Adipocyte (in vitro differentiated cells): ENCODE measurements at regions not wholly inside any gene's neighbourhood (a gene's known extent, or its start where the extent isn't known, plus 50 kb on each side); places are given as distances from the start of the nearest gene placed in this dataset.
A peak's percentile ranks its signal among the peaks of the same experiment; 100 is the strongest.
"Not testable (repeated sequence)": the region's sequence is repeated elsewhere in the genome, so short reads cannot be mapped to it uniquely, and the experiment has no call there.

ENCODE experiments used
- DNase-seq: peaks from one replicate; pipeline ENCODE4 v3.0.0-alpha.2; 2015; ENCODE audit warnings: low read depth
- H3K27me3 ChIP-seq: replicated peaks from 2 replicates; pipeline ENCODE4 v1.7.0; 2013; ENCODE audit warnings: mild to moderate bottlenecking, low read length, moderate library complexity; ENCODE audit not compliant: control insufficient read depth, insufficient read depth
- H3K36me3 ChIP-seq: 2 replicates; pipeline ENCODE4 v1.7.0; 2013; ENCODE audit warnings: low read length, mild to moderate bottlenecking, moderate library complexity; ENCODE audit not compliant: control insufficient read depth, insufficient read depth, severe bottlenecking
- H3K4me1 ChIP-seq: 2 replicates; pipeline ENCODE4 v1.7.0; 2013; ENCODE audit warnings: mild to moderate bottlenecking, low read length, moderate library complexity; ENCODE audit not compliant: control insufficient read depth, insufficient read depth
- H3K4me3 ChIP-seq: 2 replicates; pipeline ENCODE4 v1.7.0; 2013; ENCODE audit warnings: mild to moderate bottlenecking, low read length, moderate library complexity
- H3K9ac ChIP-seq: 2 replicates; pipeline ENCODE4 v1.7.0; 2013; ENCODE audit warnings: mild to moderate bottlenecking, low read length, moderate library complexity
- H3K9me3 ChIP-seq: 2 replicates; pipeline ENCODE4 v1.7.0; 2013; ENCODE audit warnings: mild to moderate bottlenecking, low read length, moderate library complexity; ENCODE audit not compliant: control insufficient read depth

DNA sequence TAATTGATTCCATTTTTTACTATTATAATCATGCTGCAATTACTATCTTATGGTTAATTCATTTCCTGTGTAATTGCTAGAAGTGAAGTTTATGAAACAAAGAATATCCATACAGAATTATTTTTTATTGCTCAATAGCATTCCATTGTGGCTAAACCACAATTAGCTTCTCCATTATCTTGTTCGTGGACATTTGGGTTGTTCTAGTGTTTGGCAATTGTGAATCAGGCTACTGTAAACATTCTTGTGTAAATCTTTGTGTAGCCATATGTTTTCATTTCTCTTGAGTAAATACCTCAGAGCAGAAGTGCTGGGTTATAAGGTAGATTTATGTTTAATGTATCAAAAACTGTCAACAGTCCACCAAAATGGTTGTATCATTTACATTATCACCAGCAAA is 341.1 kb downstream of the MAT2B start:
- Histone ChIP-seq H3K4me1 (no peaks in the 10 kb centered on the region), H3K36me3 (no peaks in the 10 kb centered on the region), H3K27me3 (no peaks in the 10 kb centered on the region), H3K4me3 (no peak overlapping the region), H3K9me3 (peaks cover 42% of the 10 kb centered on the region), H3K9ac (no peak overlapping the region)
- peak; percentile 72 for DNase-seq

DNA sequence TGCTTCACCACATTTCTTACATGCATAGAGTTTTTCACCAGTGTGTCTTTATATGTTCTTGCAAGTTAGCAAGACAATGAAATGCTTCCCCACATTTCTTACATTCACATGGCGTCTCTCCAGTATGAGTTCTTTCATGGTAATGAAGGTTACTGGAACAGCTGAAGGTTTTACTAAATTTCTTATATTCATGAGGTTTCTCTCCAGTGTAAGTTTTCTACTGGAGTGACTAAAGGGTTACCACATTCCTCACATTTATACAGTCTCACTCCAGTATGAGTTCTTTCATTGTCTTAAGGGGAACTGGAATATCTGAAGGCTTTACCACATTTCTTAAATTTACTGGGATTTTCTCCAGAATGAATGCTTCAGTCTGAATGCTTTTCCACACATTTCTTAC is 350.3 kb downstream of the MAT2B start:
- Histone ChIP-seq H3K9ac (no peak overlapping the region), H3K27me3 (no peaks in the 10 kb centered on the region), H3K4me1 (no peaks in the 10 kb centered on the region), H3K36me3 (no peaks in the 10 kb centered on the region), H3K4me3 (peak overlapping the region; percentile 19), H3K9me3 (peaks cover 70% of the 10 kb centered on the region)
- no peak for DNase-seq

DNA sequence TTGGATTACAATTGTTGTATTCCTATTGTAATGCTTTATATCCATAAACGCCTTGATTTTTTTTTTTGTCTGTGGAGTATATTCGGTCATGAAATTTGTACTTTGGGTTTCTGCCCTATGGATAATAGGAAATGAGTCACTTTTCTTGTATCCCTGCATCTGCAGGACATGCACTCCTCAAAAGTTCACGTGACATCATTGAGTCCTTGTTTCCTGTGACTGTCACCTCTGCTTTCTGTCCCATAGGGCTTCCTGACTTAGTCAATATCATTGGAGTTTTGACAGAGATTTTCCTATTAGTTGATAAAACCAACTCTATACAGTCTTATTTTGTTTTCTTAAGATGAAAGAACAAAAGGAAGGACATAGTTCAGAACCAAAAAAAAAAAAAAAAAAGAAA is 356.3 kb downstream of the MAT2B start:
- Histone ChIP-seq H3K9ac (no peak overlapping the region), H3K4me1 (no peaks in the 10 kb centered on the region), H3K4me3 (no peak overlapping the region), H3K9me3 (peaks cover 55% of the 10 kb centered on the region), H3K27me3 (no peaks in the 10 kb centered on the region), H3K36me3 (no peaks in the 10 kb centered on the region)
- no peak for DNase-seq

DNA sequence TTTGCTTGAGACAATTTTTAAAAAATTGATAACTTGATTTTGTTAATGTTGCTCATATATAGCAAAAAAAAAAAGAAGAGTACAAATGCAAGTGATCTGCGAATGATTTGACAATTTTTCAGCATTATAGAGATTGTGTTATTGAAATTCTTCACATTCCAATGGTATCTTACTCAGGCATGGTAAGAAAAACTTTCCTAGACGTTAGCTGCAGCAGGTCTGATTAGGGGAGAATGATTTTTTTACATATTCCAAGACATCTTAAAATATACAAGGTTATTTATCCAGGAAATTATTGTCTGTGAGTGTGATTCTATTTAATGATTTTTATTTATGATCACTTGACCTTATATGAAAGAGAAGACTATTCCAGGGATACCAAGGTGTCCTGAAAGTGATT is 361.9 kb downstream of the MAT2B start:
- H3K4me1 ChIP-seq, result no peaks in the 10 kb centered on the region
- no peaks in the 10 kb centered on the region for H3K27me3 ChIP-seq
- H3K9ac ChIP-seq, result no peak overlapping the region
- H3K4me3 ChIP-seq, result no peak overlapping the region
- DNase-seq, result peak; percentile 28
- peaks cover 3% of the 10 kb centered on the region for H3K9me3 ChIP-seq
- no peaks in the 10 kb centered on the region for H3K36me3 ChIP-seq

DNA sequence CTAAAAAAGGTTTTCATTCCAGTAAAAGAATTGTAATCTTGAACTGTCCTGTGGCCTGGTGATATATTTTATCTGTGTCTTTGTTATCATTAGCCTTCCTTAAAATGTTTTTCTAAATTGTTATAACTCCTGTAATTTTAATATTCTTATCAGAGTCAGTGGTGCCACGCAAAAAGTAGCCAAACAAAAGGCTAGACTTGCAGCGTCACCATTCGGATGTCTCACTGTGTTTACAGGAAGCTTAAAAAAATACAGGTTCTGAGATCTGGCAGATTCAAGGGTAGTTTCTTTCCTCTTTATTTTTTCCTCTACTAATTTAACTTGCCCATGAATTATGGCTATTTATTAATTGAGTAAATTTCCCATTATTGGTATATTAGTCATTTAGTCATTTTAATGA is 362.3 kb downstream of the MAT2B start:
- no peak for DNase-seq
- Histone ChIP-seq H3K4me3 (no peak overlapping the region), H3K27me3 (no peaks in the 10 kb centered on the region), H3K36me3 (no peaks in the 10 kb centered on the region), H3K4me1 (no peaks in the 10 kb centered on the region), H3K9me3 (peaks cover 3% of the 10 kb centered on the region), H3K9ac (no peak overlapping the region)

DNA sequence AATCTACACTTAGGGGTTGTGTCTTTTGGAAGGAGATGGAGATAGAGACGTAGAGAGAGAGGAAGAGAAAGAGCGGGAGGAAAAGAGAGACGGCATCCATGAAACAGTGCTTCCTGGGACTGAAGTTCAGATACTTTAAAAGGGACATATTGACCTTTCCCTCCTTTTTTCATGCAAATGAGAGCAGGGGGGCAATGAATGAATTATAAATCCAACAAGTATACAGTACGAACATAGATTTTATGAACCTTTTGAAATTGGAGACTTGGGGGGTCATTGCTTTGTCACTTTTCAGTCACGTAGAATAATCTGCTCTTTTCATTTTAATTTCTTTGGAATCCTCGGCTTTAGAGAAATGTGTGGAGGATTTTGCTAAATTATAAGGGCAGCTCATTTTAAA is 364.2 kb downstream of the MAT2B start:
- Histone ChIP-seq H3K9me3 (peaks cover 3% of the 10 kb centered on the region), H3K4me3 (no peak overlapping the region), H3K36me3 (no peaks in the 10 kb centered on the region), H3K4me1 (no peaks in the 10 kb centered on the region), H3K9ac (no peak overlapping the region), H3K27me3 (no peaks in the 10 kb centered on the region)
- DNase-seq, result no peak

DNA sequence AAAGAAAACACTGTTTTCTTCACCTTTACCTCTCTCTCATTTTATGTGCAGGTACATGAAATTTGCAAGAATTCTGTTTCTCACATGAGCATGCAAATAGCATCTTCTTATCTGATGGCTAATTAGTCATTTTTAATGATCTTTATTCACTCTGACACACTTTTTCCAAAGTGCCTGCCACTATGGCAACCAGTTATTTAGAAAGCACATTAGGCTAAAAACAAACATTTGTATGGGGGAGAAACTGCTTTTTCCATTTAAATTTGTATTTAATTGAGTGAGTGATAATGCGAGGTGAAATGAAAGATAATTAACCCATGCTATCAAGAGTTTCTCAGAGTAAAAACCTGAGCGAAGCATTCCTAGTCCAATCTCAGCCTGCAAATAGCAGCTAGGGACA is 365.0 kb downstream of the MAT2B start:
- Histone ChIP-seq H3K27me3 (no peaks in the 10 kb centered on the region), H3K4me1 (no peaks in the 10 kb centered on the region), H3K9ac (no peak overlapping the region), H3K36me3 (no peaks in the 10 kb centered on the region), H3K9me3 (peaks cover 3% of the 10 kb centered on the region), H3K4me3 (no peak overlapping the region)
- DNase-seq, result no peak

DNA sequence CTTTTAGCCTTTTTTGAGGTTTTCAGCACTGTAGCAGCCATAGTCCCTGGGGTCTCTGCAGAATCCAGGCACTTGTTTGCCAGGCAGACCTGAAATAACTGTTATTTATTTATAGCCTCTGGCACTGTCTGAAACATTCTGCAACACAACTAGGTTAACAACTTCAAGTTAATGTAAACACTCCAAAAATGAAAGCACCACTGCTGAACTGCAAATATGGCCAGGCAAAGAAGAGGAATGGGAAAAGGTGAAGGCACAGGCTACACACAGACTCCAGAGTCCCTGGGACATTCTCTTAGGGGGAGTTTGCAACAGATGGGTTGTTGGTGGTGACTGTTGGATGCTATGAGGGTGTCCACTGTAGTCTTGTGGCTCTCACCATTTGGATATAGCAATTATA is 369.0 kb downstream of the MAT2B start:
- H3K27me3 ChIP-seq, result no peaks in the 10 kb centered on the region
- no peaks in the 10 kb centered on the region for H3K9me3 ChIP-seq
- H3K4me3 ChIP-seq, result no peak overlapping the region

DNA sequence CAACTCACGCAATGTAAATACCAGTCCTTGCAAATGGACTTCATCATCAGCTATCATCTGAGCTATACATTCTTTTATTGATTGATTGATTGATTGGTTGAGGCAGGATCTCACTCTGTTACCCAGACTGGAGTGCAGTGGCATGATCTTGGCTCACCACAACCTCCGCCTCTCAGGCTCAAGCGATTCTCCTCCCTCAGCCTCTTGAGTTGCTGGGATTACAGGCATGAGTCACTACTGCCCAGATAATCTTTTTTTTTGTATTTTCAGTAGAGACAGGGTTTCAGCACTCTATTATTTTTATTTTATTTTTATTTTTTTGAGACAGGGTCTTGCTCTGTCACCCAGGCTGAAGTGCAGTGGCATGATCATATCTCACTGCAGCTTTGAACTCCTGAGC is 369.5 kb downstream of the MAT2B start:
- not testable (repeated sequence) for H3K4me3 ChIP-seq, H3K9ac ChIP-seq, H3K9me3 ChIP-seq, H3K36me3 ChIP-seq, H3K27me3 ChIP-seq, H3K4me1 ChIP-seq
- DNase-seq, result peak; percentile 20

More for the DNA sequence above, 369.0 kb downstream of the MAT2B start:
- Histone ChIP-seq H3K9ac (no peak overlapping the region), H3K4me1 (no peaks in the 10 kb centered on the region), H3K36me3 (no peaks in the 10 kb centered on the region)
- DNase-seq, result no peak

DNA sequence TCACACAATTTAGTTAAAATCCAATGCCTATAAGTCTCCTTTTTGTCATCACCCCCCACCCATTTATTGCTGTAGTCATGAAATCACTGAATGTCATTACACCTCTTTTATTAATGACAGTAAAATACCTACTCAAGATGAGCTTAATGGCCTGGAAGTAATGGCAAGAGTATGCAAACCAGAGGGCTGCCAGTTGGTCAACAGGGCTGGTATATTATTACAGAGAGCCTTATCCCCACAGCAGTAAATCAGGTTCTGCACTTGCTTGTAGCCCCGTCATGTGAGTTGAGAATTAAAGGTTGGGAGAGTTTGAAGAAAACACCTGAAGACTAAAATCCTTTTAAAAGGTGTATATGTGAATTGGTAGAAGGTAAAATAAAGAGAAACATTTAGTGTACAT is 372.4 kb downstream of the MAT2B start:
- H3K4me3 ChIP-seq, result no peak overlapping the region
- DNase-seq, result no peak
- no peaks in the 10 kb centered on the region for H3K36me3 ChIP-seq
- no peaks in the 10 kb centered on the region for H3K4me1 ChIP-seq
- no peak overlapping the region for H3K9ac ChIP-seq
- no peaks in the 10 kb centered on the region for H3K27me3 ChIP-seq
- H3K9me3 ChIP-seq, result no peaks in the 10 kb centered on the region

DNA sequence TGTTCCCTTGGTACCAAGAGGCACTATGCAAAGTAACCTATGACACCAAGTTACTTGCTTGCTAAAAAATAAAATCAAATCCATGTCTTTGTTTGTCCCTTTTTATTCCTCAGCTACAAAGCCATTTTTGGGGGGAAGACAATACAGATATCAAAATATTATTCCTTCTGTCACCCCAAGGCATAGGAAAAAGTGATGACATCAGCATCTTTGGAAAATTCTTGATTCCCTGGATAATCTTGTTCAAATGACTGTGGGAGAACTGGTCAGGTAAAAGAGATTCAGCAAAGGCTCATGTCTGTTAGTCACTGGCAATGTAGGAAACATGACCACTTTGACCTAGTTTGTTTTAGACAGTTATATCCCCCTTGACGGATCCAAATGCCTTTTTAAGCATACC is 373.1 kb downstream of the MAT2B start:
- no peaks in the 10 kb centered on the region for H3K9me3 ChIP-seq
- no peaks in the 10 kb centered on the region for H3K4me1 ChIP-seq
- no peaks in the 10 kb centered on the region for H3K27me3 ChIP-seq
- DNase-seq, result no peak
- no peaks in the 10 kb centered on the region for H3K36me3 ChIP-seq
- H3K9ac ChIP-seq, result no peak overlapping the region
- H3K4me3 ChIP-seq, result no peak overlapping the region

DNA sequence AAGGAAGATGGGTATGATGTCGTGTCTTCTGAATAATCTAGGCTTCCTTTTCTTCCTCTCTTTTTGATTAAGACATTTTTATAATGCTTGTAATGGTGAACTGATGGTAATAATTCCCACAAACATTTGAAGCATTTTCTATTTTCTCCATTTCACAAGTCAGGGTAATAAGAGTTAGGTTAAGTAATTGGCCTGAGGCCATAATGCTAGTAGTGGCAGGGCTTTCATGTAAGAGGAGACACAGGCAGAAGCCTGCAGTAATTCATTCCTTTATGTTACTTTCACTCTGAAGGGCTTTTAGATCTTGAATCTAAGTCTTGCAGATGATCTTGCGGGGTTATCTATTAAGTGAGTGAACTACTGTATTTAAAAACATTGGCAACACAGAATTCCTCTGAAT is 374.9 kb downstream of the MAT2B start:
- Histone ChIP-seq H3K36me3 (no peaks in the 10 kb centered on the region), H3K4me1 (no peaks in the 10 kb centered on the region), H3K4me3 (no peak overlapping the region), H3K27me3 (no peaks in the 10 kb centered on the region), H3K9me3 (no peaks in the 10 kb centered on the region), H3K9ac (no peak overlapping the region)
- peak; percentile 80 for DNase-seq
